Neural progenitor cell (in vitro differentiated cells): ENCODE measurements at regions not wholly inside any gene's neighbourhood (a gene's known extent, or its start where the extent isn't known, plus 50 kb on each side); places are given as distances from the start of the nearest gene placed in this dataset.

Source experiments
- DNase-seq: peaks from one replicate; pipeline ENCODE4 v3.0.0-alpha.2; 2016; ENCODE audit warnings: low spot score
- H2AFZ ChIP-seq: fragments of 200-600 bp; sonication (generic); replicated peaks from 2 replicates; pipeline ENCODE4 v1.6.1; 2016; ENCODE audit warnings: antibody characterized with exemption
- H3F3A ChIP-seq: fragments of 200-600 bp; sonication (generic); 2 replicates; pipeline ENCODE4 v1.6.1; 2016; ENCODE audit warnings: antibody characterized with exemption, low read depth
- H3K27ac ChIP-seq: fragments of 200-600 bp; sonication (generic); 2 replicates; pipeline ENCODE4 v1.5.1; 2016; ENCODE audit warnings: mild to moderate bottlenecking
- H3K27me3 ChIP-seq: fragments of 200-600 bp; sonication (generic); 2 replicates; pipeline ENCODE4 v1.6.1; 2016; ENCODE audit warnings: mild to moderate bottlenecking, moderate library complexity
- H3K36me3 ChIP-seq: fragments of 200-600 bp; sonication (generic); 2 replicates; pipeline ENCODE4 v1.5.1; 2016
- H3K4me1 ChIP-seq: fragments of 200-600 bp; sonication (generic); 2 replicates; pipeline ENCODE4 v1.6.1; 2016; ENCODE audit warnings: mixed run types
- H3K4me2 ChIP-seq: fragments of 200-600 bp; sonication (generic); 2 replicates; pipeline ENCODE4 v1.6.1; 2016
- H3K4me3 ChIP-seq: fragments of 200-600 bp; sonication (generic); 2 replicates; pipeline ENCODE4 v1.5.1; 2016
- H3K79me2 ChIP-seq: fragments of 200-600 bp; sonication (generic); 2 replicates; pipeline ENCODE4 v1.6.1; 2016; ENCODE audit warnings: low read depth
- H3K9ac ChIP-seq: fragments of 200-600 bp; sonication (generic); 2 replicates; pipeline ENCODE4 v1.6.1; 2016
- H3K9me3 ChIP-seq: fragments of 200-600 bp; sonication (generic); 2 replicates; pipeline ENCODE4 v1.5.1; 2016; ENCODE audit warnings: low read depth
- H4K20me1 ChIP-seq: fragments of 200-600 bp; sonication (generic); 2 replicates; pipeline ENCODE4 v1.6.1; 2016; ENCODE audit warnings: low read depth
- H3K27ac Mint-ChIP-seq: 3 replicates; pipeline ENCODE4 v1.8.0; 2021; ENCODE audit warnings: mixed read lengths
- H3K27me3 Mint-ChIP-seq: 2 replicates; pipeline ENCODE4 v1.8.0; 2022; ENCODE audit warnings: low read depth, mild to moderate bottlenecking, inconsistent platforms, moderate library complexity, mixed read lengths; ENCODE audit not compliant: insufficient read depth
- H3K36me3 Mint-ChIP-seq: 3 replicates; pipeline ENCODE4 v1.8.0; 2021; ENCODE audit warnings: mixed read lengths
- H3K4me1 Mint-ChIP-seq: 3 replicates; pipeline ENCODE4 v1.8.0; 2021; ENCODE audit warnings: mixed read lengths
- H3K4me3 Mint-ChIP-seq: 3 replicates; pipeline ENCODE4 v1.8.0; 2021; ENCODE audit warnings: mild to moderate bottlenecking, moderate library complexity, mixed read lengths
- H3K9me3 Mint-ChIP-seq: 3 replicates; pipeline ENCODE4 v1.8.0; 2020; ENCODE audit warnings: mixed read lengths
- EZH2 ChIP-seq: fragments of 200-600 bp; sonication (generic); IDR thresholded peaks from 2 replicates; pipeline ENCODE4 v1.6.1; 2017; ENCODE audit warnings: antibody characterized with exemption, mild to moderate bottlenecking, moderate library complexity
- EZH2phosphoT487 ChIP-seq: fragments of 200-600 bp; sonication (generic); IDR thresholded peaks from 2 replicates; pipeline ENCODE4 v1.6.1; 2017; ENCODE audit warnings: antibody characterized with exemption
- TF ChIP-seq, protein P1 (sequence below): fragments of 200-600 bp; sonication (generic); IDR thresholded peaks from 2 replicates; pipeline ENCODE4 v1.5.1; 2017; ENCODE audit warnings: antibody characterized with exemption, mild to moderate bottlenecking

DNA sequence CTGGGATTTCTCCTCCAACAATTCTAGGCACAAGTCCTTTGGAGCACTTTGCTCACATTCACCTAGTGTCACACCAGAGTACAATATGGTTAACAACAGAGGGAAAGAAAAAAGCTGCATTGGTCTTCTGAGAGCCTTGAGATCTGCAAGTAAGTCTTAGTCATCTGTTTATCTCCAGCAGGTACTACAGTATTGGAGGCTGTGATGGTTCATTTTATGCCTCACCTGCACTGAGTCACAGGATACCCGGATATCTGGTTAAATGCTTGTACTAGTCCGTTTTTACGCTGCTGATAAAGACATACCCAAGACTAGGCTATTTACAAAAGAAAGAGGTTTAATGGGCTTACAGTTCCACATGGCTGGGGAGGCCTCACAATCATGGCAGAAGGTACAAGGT lies 525.0 kb downstream of the NR2F1-AS1 start:
- H3K79me2 ChIP-seq = no peaks in the 10 kb centered on the region
- H3K4me3 Mint-ChIP-seq = no peak overlapping the region
- peaks cover 2% of the 10 kb centered on the region for H3K9me3 Mint-ChIP-seq
- H3K9me3 ChIP-seq = no peaks in the 10 kb centered on the region
- H3K27me3 Mint-ChIP-seq = peaks cover 3% of the 10 kb centered on the region
- no peaks in the 10 kb centered on the region for H3K27me3 ChIP-seq
- H4K20me1 ChIP-seq = no peaks in the 10 kb centered on the region
- no peak overlapping the region for H2AFZ ChIP-seq
- H3K4me2 ChIP-seq = no peak overlapping the region
- TF ChIP-seq, protein P1, sequence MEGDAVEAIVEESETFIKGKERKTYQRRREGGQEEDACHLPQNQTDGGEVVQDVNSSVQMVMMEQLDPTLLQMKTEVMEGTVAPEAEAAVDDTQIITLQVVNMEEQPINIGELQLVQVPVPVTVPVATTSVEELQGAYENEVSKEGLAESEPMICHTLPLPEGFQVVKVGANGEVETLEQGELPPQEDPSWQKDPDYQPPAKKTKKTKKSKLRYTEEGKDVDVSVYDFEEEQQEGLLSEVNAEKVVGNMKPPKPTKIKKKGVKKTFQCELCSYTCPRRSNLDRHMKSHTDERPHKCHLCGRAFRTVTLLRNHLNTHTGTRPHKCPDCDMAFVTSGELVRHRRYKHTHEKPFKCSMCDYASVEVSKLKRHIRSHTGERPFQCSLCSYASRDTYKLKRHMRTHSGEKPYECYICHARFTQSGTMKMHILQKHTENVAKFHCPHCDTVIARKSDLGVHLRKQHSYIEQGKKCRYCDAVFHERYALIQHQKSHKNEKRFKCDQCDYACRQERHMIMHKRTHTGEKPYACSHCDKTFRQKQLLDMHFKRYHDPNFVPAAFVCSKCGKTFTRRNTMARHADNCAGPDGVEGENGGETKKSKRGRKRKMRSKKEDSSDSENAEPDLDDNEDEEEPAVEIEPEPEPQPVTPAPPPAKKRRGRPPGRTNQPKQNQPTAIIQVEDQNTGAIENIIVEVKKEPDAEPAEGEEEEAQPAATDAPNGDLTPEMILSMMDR = no peak
- TF ChIP-seq EZH2phosphoT487 = no peak
- no peak for TF ChIP-seq EZH2
- no peaks in the 10 kb centered on the region for H3K36me3 ChIP-seq
- H3F3A ChIP-seq = no peaks in the 10 kb centered on the region
- no peak overlapping the region for H3K27ac ChIP-seq
- no peak for DNase-seq
- H3K4me3 ChIP-seq = no peak overlapping the region
- peaks cover 4% of the 10 kb centered on the region for H3K4me1 Mint-ChIP-seq
- H3K4me1 ChIP-seq = no peaks in the 10 kb centered on the region
- H3K36me3 Mint-ChIP-seq = no peaks in the 10 kb centered on the region
- H3K27ac Mint-ChIP-seq = no peak overlapping the region
- no peak overlapping the region for H3K9ac ChIP-seq

DNA sequence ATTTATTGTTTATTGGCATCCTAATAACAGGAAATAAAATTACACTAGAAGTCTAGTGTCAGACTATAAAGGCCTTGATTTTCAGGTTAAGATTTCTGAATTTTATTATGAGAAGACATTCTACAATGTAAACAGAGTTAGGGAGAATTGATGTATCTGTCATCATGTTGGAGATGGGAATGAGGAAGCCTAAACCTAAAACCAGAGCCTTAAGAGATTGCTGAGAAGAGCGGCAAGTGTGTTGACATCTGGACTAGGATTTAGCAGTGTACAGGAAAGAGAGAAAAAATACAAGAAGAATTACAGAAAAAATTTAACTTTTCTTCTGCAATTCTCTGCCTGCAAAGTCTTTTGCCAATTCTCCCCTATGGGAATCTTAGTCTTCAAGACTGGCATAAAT lies 525.5 kb downstream of the NR2F1-AS1 start:
- H3K9me3 ChIP-seq = no peaks in the 10 kb centered on the region
- Mint-ChIP-seq H3K27me3 (peaks cover 3% of the 10 kb centered on the region), H3K27ac (no peak overlapping the region), H3K4me3 (no peak overlapping the region), H3K36me3 (no peaks in the 10 kb centered on the region), H3K9me3 (peaks cover 2% of the 10 kb centered on the region), H3K4me1 (peaks cover 4% of the 10 kb centered on the region)
- H2AFZ ChIP-seq = no peak overlapping the region
- no peak overlapping the region for H3K27ac ChIP-seq
- H3K27me3 ChIP-seq = no peaks in the 10 kb centered on the region
- H3K4me1 ChIP-seq = no peaks in the 10 kb centered on the region
- no peaks in the 10 kb centered on the region for H3K79me2 ChIP-seq
- H3K9ac ChIP-seq = no peak overlapping the region
- H3K4me2 ChIP-seq = no peak overlapping the region
- no peaks in the 10 kb centered on the region for H4K20me1 ChIP-seq
- no peaks in the 10 kb centered on the region for H3K36me3 ChIP-seq
- no peak overlapping the region for H3K4me3 ChIP-seq
- TF ChIP-seq, protein P1 = no peak
- TF ChIP-seq EZH2 = no peak
- DNase-seq = no peak
- H3F3A ChIP-seq = no peaks in the 10 kb centered on the region

DNA sequence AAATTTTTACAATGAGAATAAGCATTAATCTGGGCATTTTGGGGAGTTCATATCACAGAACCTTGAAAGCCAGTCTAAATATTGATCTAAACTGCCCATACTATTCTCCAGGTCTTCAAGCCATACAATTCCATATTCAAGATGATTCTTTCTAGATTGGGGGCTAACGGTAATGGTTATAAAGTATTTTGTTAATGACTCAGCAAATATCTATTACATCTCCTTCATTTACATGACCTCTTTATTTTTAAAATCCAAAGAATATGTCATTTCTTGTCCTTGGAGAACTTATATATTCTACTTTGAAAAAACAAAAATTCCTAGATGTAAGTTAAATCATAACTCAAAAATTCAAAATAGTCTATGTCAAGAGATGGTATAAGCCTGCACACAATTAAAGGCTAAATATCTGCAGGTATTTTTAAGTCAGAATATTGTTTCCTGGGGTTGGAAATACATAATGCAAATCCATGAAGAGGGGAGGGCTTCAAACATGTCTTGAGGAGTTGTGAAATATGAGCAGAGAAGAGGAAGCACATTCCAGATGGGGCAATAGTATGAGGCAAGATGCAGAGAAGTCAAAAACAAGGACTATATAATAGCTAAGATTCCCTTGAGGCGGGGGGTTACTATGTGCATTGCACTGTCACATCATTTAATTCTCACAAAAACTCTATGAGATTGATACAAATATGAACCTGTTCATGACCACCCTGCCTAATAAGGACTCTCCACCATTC lies 526.4 kb downstream of the NR2F1-AS1 start:
- H3K4me1 Mint-ChIP-seq = peaks cover 4% of the 10 kb centered on the region
- H3K4me3 Mint-ChIP-seq = no peak overlapping the region
- H4K20me1 ChIP-seq = no peaks in the 10 kb centered on the region
- H3K9ac ChIP-seq = no peak overlapping the region
- H3K36me3 ChIP-seq = no peaks in the 10 kb centered on the region
- no peaks in the 10 kb centered on the region for H3K79me2 ChIP-seq
- H3K9me3 Mint-ChIP-seq = peaks cover 2% of the 10 kb centered on the region
- H3K4me2 ChIP-seq = no peak overlapping the region
- no peak overlapping the region for H2AFZ ChIP-seq
- no peaks in the 10 kb centered on the region for H3K36me3 Mint-ChIP-seq
- no peak overlapping the region for H3K27ac Mint-ChIP-seq
- H3F3A ChIP-seq = no peaks in the 10 kb centered on the region
- H3K4me1 ChIP-seq = no peaks in the 10 kb centered on the region
- TF ChIP-seq, protein P1 = no peak
- no peak for TF ChIP-seq EZH2
- no peak for TF ChIP-seq EZH2phosphoT487
- H3K4me3 ChIP-seq = no peak overlapping the region
- H3K27me3 Mint-ChIP-seq = peaks cover 3% of the 10 kb centered on the region
- no peaks in the 10 kb centered on the region for H3K27me3 ChIP-seq
- no peak overlapping the region for H3K27ac ChIP-seq
- H3K9me3 ChIP-seq = no peaks in the 10 kb centered on the region
- DNase-seq = no peak
